ENCODE measurements at regions not wholly inside any gene's neighbourhood (a gene's known extent, or its start where the extent isn't known, plus 50 kb on each side); places are given as distances from the start of the nearest gene placed in this dataset.

- H3K4me1 Mint-ChIP-seq: no peaks in the 10 kb centered on the region
- intact Hi-C loops (cut with micrococcal nuclease): no loop called here
- Histone ChIP-seq H3K36me3 (replicated peaks in 1 of 2; ENCODE audit: control extremely low read depth in 1 of 2, control insufficient read depth in 1 of 2, extremely low read depth in 1 of 2, insufficient read depth in 2 of 2, low read length in 1 of 2) (no peaks in the 10 kb centered on the region), H3K27ac (ENCODE audit: low read length in 2 of 2) (no peak overlapping the region), H3K4me3 (ENCODE audit: control extremely low read depth in 1 of 5, extremely low read depth in 1 of 5, insufficient read depth in 1 of 5, low read depth in 2 of 5, low read length in 4 of 5) (no peak overlapping the region), H2AFZ (ENCODE audit: insufficient read depth, low read depth, low read length, poor library complexity, severe bottlenecking) (no peak overlapping the region), H4K20me1 (ENCODE audit: control insufficient read depth, insufficient read depth, low read length, poor library complexity, severe bottlenecking) (no peaks in the 10 kb centered on the region), H3K9ac (ENCODE audit: low read length) (no peak overlapping the region), H3K4me2 (replicated peaks; ENCODE audit: low read depth, low read length, poor library complexity, severe bottlenecking) (no peak overlapping the region), H3K9me3 (ENCODE audit: control extremely low read depth in 1 of 3, control insufficient read depth in 2 of 3, insufficient read depth in 1 of 3, low read length in 2 of 3) (peaks cover 0 to 5% (median 0%) of the 10 kb centered on the region in 3 donors), H3K4me1 (ENCODE audit: control insufficient read depth in 2 of 2, insufficient read depth in 2 of 2, low read length in 2 of 2) (no peaks in the 10 kb centered on the region), H3K27me3 (replicated peaks in 1 of 4; ENCODE audit: control extremely low read depth in 1 of 4, control insufficient read depth in 3 of 4, insufficient read depth in 4 of 4, low read length in 3 of 4) (no peaks in the 10 kb centered on the region), H3K79me2 (ENCODE audit: control insufficient read depth, insufficient read depth, low read length) (no peaks in the 10 kb centered on the region)
- no peak for DNase-seq
- no peak for ATAC-seq (ENCODE audit: low read depth)
- ChIA-PET CTCF (no interaction called here), POLR2A (no interaction called here)
- 100% methylated on average over 1 of the region's 4 CpGs for WGBS (ENCODE audit: insufficient coverage)
- H3K4me3 Mint-ChIP-seq: no peak overlapping the region
- no peaks in the 10 kb centered on the region for H3K27me3 Mint-ChIP-seq
- no peak overlapping the region for H3K27ac Mint-ChIP-seq
- TF ChIP-seq EZH2 (IDR thresholded peaks at IDR 0.05; ENCODE audit: borderline replicate concordance, insufficient read depth, low read depth, low read length, poor library complexity, severe bottlenecking): no peak
- no peak for TF ChIP-seq CTCF (IDR thresholded peaks at IDR 0.05)
- no peaks in the 10 kb centered on the region for H3K9me3 Mint-ChIP-seq (ENCODE audit: insufficient read depth)
Measured at GRCh38 chr20:55881204-55881603, 124.1 kb downstream of the CBLN4 start.

DNA sequence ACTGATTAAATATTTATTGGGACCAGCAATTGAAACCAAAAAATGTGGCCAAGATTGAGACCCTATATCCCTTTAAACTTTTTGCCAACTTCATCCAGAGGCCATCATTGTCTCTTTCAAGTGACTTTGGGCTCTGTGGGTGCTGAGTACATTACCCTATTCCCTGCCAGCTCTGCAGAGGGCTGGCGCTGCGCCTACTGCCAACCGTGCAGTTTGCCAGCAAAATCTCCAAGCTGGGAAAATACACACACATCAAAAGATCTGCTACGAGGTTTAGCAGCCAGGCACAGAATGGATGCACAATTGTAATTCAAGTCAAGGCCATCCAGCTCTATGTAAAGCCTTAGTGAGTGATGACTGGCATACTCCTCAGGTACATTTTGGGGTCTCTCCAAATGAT, 125.0 kb downstream of the CBLN4 start:
- Histone ChIP-seq H4K20me1 (ENCODE audit: control insufficient read depth, insufficient read depth, low read length, poor library complexity, severe bottlenecking) (no peaks in the 10 kb centered on the region), H3K4me1 (ENCODE audit: control insufficient read depth in 2 of 2, insufficient read depth in 2 of 2, low read length in 2 of 2) (no peaks in the 10 kb centered on the region), H3K9ac (ENCODE audit: low read length) (no peak overlapping the region), H3K4me3 (ENCODE audit: control extremely low read depth in 1 of 5, extremely low read depth in 1 of 5, insufficient read depth in 1 of 5, low read depth in 2 of 5, low read length in 4 of 5) (no peak overlapping the region), H3K4me2 (replicated peaks; ENCODE audit: low read depth, low read length, poor library complexity, severe bottlenecking) (no peak overlapping the region), H2AFZ (ENCODE audit: insufficient read depth, low read depth, low read length, poor library complexity, severe bottlenecking) (no peak overlapping the region), H3K27me3 (replicated peaks in 1 of 4; ENCODE audit: control extremely low read depth in 1 of 4, control insufficient read depth in 3 of 4, insufficient read depth in 4 of 4, low read length in 3 of 4) (no peaks in the 10 kb centered on the region), H3K36me3 (replicated peaks in 1 of 2; ENCODE audit: control extremely low read depth in 1 of 2, control insufficient read depth in 1 of 2, extremely low read depth in 1 of 2, insufficient read depth in 2 of 2, low read length in 1 of 2) (no peaks in the 10 kb centered on the region), H3K27ac (ENCODE audit: low read length in 2 of 2) (no peak overlapping the region), H3K79me2 (ENCODE audit: control insufficient read depth, insufficient read depth, low read length) (no peaks in the 10 kb centered on the region), H3K9me3 (ENCODE audit: control extremely low read depth in 1 of 3, control insufficient read depth in 2 of 3, insufficient read depth in 1 of 3, low read length in 2 of 3) (peaks cover 0 to 5% (median 0%) of the 10 kb centered on the region in 3 donors)
- WGBS (ENCODE audit: insufficient coverage): 86% methylated on average over 4 of the region's 4 CpGs
- Mint-ChIP-seq H3K27ac (no peak overlapping the region), H3K9me3 (ENCODE audit: insufficient read depth) (no peaks in the 10 kb centered on the region), H3K4me3 (no peak overlapping the region), H3K4me1 (no peaks in the 10 kb centered on the region), H3K27me3 (no peaks in the 10 kb centered on the region)
- no peak for ATAC-seq (ENCODE audit: low read depth)
- ChIA-PET CTCF (no interaction called here), POLR2A (no interaction called here)
- intact Hi-C loops (cut with micrococcal nuclease): no loop called here
- TF ChIP-seq CTCF (IDR thresholded peaks at IDR 0.05): no peak
- no peak for TF ChIP-seq EZH2 (IDR thresholded peaks at IDR 0.05; ENCODE audit: borderline replicate concordance, insufficient read depth, low read depth, low read length, poor library complexity, severe bottlenecking)
- DNase-seq: no peak
